HepG2 (cell line): ENCODE measurements at regions not wholly inside any gene's neighbourhood (a gene's known extent, or its start where the extent isn't known, plus 50 kb on each side); places are given as distances from the start of the nearest gene placed in this dataset.

ENCODE experiments used
- ATF7 ChIP-seq, 2 experiments: fragments of 450-650 bp in 1 of 2; sonication (generic) in 1 of 2; formaldehyde crosslinking in 1 of 2; IDR thresholded peaks; 2 replicates each; pipeline versions ENCODE4 v1.4.0 to v1.6.1; 2016 to 2020; ENCODE audit warnings: antibody characterized with exemption in 1 of 2, mild to moderate bottlenecking in 1 of 2, missing genetic modification reagents in 1 of 2
- BCL3 ChIP-seq: sonication (generic); formaldehyde crosslinking; IDR thresholded peaks from 2 replicates; pipeline ENCODE4 v1.5.1; 2020; ENCODE audit warnings: mild to moderate bottlenecking, missing genetic modification reagents, moderate library complexity
- EZH2 ChIP-seq: conservative IDR thresholded peaks from 2 replicates; pipeline ENCODE4 v1.6.1; 2012; ENCODE audit warnings: mild to moderate bottlenecking, low read depth, low read length, moderate library complexity
- FOXA1 ChIP-seq, 2 experiments: fragments of 450-650 bp in 1 of 2; sonication (generic) in 1 of 2; formaldehyde crosslinking in 1 of 2; IDR thresholded peaks; 2 replicates each; pipeline versions ENCODE4 v1.4.0 to v1.6.1; 2016 to 2020; ENCODE audit warnings: missing genetic modification reagents in 1 of 2
- FOXP4 ChIP-seq: sonication (generic); formaldehyde crosslinking; IDR thresholded peaks from 2 replicates; pipeline ENCODE4 v1.4.0; 2020; ENCODE audit warnings: missing genetic modification reagents
- LRRFIP1 ChIP-seq: sonication (generic); formaldehyde crosslinking; conservative IDR thresholded peaks from 2 replicates; pipeline ENCODE4 v1.4.0; 2020; ENCODE audit warnings: missing genetic modification reagents
- MLX ChIP-seq: IDR thresholded peaks from 2 replicates; pipeline ENCODE4 v1.6.1; 2016
- PPARG ChIP-seq: conservative IDR thresholded peaks from 2 replicates; pipeline ENCODE4 v1.6.1; 2016; ENCODE audit warnings: missing biosample characterization, missing genetic modification reagents
- SMAD1 ChIP-seq: sonication (generic); formaldehyde crosslinking; IDR thresholded peaks from 2 replicates; pipeline ENCODE4 v1.4.0; 2020; ENCODE audit warnings: missing genetic modification reagents, low read depth, mild to moderate bottlenecking, borderline replicate concordance
- SRF ChIP-seq: IDR thresholded peaks from 2 replicates; pipeline ENCODE4 v1.6.1; 2011; ENCODE audit warnings: mild to moderate bottlenecking, low read depth, low read length, moderate library complexity
- USF2 ChIP-seq, 2 experiments: sonication (generic) in 1 of 2; formaldehyde crosslinking in 1 of 2; IDR thresholded peaks; 2 replicates each; pipeline versions ENCODE4 v1.5.1 to v1.6.1; 2011 to 2020; ENCODE audit warnings: borderline replicate concordance in 1 of 2, low read depth in 1 of 2, low read length in 1 of 2, mild to moderate bottlenecking in 1 of 2, missing genetic modification reagents in 1 of 2, moderate library complexity in 1 of 2
- ZFP41 ChIP-seq: sonication (generic); formaldehyde crosslinking; IDR thresholded peaks from 2 replicates; pipeline ENCODE4 v1.4.0; 2020; ENCODE audit warnings: mild to moderate bottlenecking, missing genetic modification reagents, borderline replicate concordance
- ZNF274 ChIP-seq: sonication (generic); formaldehyde crosslinking; IDR thresholded peaks from 2 replicates; pipeline ENCODE4 v1.5.1; 2020; ENCODE audit warnings: mild to moderate bottlenecking, missing genetic modification reagents

GRCh38 chr16:49115956-49116355, 165.7 kb downstream of the CBLN1 start:
- TF ChIP-seq ZFP41 (CRISPR knock-in tag) (no peak), EZH2 (no peak), ZNF274 (no peak), FOXP4 (CRISPR knock-in tag) (no peak), PPARG (CRISPR knock-in tag) (no peak), USF2 (IDR thresholded peaks at IDR 0.05; ENCODE audit: low read depth, low read length) (no peak), USF2 (CRISPR knock-in tag; IDR thresholded peaks at IDR 0.05; ENCODE audit: borderline replicate concordance) (no peak), MLX (no peak), FOXA1 (IDR thresholded peaks at IDR 0.05) (no peak), FOXA1 (CRISPR knock-in tag; IDR thresholded peaks at IDR 0.05) (no peak), SMAD1 (CRISPR knock-in tag) (no peak), LRRFIP1 (CRISPR knock-in tag) (no peak), ATF7 (IDR thresholded peaks at IDR 0.05) (no peak), ATF7 (CRISPR knock-in tag; IDR thresholded peaks at IDR 0.05) (no peak), SRF (no peak), BCL3 (CRISPR knock-in tag) (no peak)
